ENCODE measurements at regions not wholly inside any gene's neighbourhood (a gene's known extent, or its start where the extent isn't known, plus 50 kb on each side); places are given as distances from the start of the nearest gene placed in this dataset.

GRCh38 chr1:208465786-208466590, 221.8 kb upstream of the PLXNA2 start:
- Histone ChIP-seq H3K4me1 (ENCODE audit: insufficient read depth) (no peaks in the 10 kb centered on the region), H3K9ac (no peak overlapping the region), H3K4me2 (ENCODE audit: unreplicated experiment) (no peak overlapping the region), H4K20me1 (ENCODE audit: insufficient read depth) (no peaks in the 10 kb centered on the region), H3K27me3 (replicated peaks; ENCODE audit: insufficient read depth) (peaks cover 4% of the 10 kb centered on the region), H2AFZ (no peak overlapping the region), H3K9me3 (ENCODE audit: low read depth) (no peaks in the 10 kb centered on the region), H3K4me3 (no peak overlapping the region), H3K9me2 (ENCODE audit: insufficient read depth) (no peaks in the 10 kb centered on the region), H3K79me2 (ENCODE audit: insufficient read depth) (no peaks in the 10 kb centered on the region), H3F3A (ENCODE audit: insufficient read depth) (no peaks in the 10 kb centered on the region), H3K36me3 (ENCODE audit: low read depth) (no peaks in the 10 kb centered on the region), H3K27ac (no peak overlapping the region)
- TF ChIP-seq EZH2phosphoT487 (IDR thresholded peaks at IDR 0.05; ENCODE audit: insufficient read depth, low read depth) (no peak), EZH2 (IDR thresholded peaks at IDR 0.05; ENCODE audit: insufficient read depth, poor library complexity, severe bottlenecking) (no peak)
- in situ Hi-C loops (cut with MboI), result no loop called here
- no peak for DNase-seq
- WGBS, 2 experiments (ENCODE audit: low coverage in 1 of 2, low lambda C conversion rate in 2 of 2, missing lambda C conversion rate in 2 of 2), result 55 to 63% methylated on average over 4 of the region's 4 CpGs

GRCh38 chr1:208467151-208467780, 223.1 kb upstream of the PLXNA2 start:
- H3K4me3 ChIP-seq, result no peak overlapping the region
- H3K9ac ChIP-seq, result no peak overlapping the region
- WGBS, 2 experiments (ENCODE audit: low coverage in 1 of 2, low lambda C conversion rate in 2 of 2, missing lambda C conversion rate in 2 of 2), result 43% methylated on average over 7 of the region's 7 CpGs
- no peaks in the 10 kb centered on the region for H3K9me3 ChIP-seq (ENCODE audit: low read depth)
- in situ Hi-C loops (cut with MboI), result no loop called here
- H3K9me2 ChIP-seq (ENCODE audit: insufficient read depth), result no peaks in the 10 kb centered on the region
- no peak for DNase-seq
- no peak overlapping the region for H3K4me2 ChIP-seq (ENCODE audit: unreplicated experiment)
- H2AFZ ChIP-seq, result no peak overlapping the region
- H3K27ac ChIP-seq, result no peak overlapping the region
- TF ChIP-seq EZH2 (IDR thresholded peaks at IDR 0.05; ENCODE audit: insufficient read depth, poor library complexity, severe bottlenecking), result no peak
- no peak for TF ChIP-seq EZH2phosphoT487 (IDR thresholded peaks at IDR 0.05; ENCODE audit: insufficient read depth, low read depth)
- H3K27me3 ChIP-seq (replicated peaks; ENCODE audit: insufficient read depth), result peaks cover 4% of the 10 kb centered on the region
- H4K20me1 ChIP-seq (ENCODE audit: insufficient read depth), result no peaks in the 10 kb centered on the region
- H3K4me1 ChIP-seq (ENCODE audit: insufficient read depth), result no peaks in the 10 kb centered on the region
- no peaks in the 10 kb centered on the region for H3K36me3 ChIP-seq (ENCODE audit: low read depth)
- H3K79me2 ChIP-seq (ENCODE audit: insufficient read depth), result no peaks in the 10 kb centered on the region
- H3F3A ChIP-seq (ENCODE audit: insufficient read depth), result no peaks in the 10 kb centered on the region

- Histone ChIP-seq H3K27ac (no peak overlapping the region), H3K27me3 (replicated peaks; ENCODE audit: insufficient read depth) (no peaks in the 10 kb centered on the region), H3F3A (ENCODE audit: insufficient read depth) (no peaks in the 10 kb centered on the region), H3K9ac (no peak overlapping the region), H4K20me1 (ENCODE audit: insufficient read depth) (no peaks in the 10 kb centered on the region), H3K9me2 (ENCODE audit: insufficient read depth) (no peaks in the 10 kb centered on the region), H3K4me2 (ENCODE audit: unreplicated experiment) (no peak overlapping the region), H2AFZ (no peak overlapping the region), H3K9me3 (ENCODE audit: low read depth) (no peaks in the 10 kb centered on the region), H3K4me3 (no peak overlapping the region), H3K4me1 (ENCODE audit: insufficient read depth) (no peaks in the 10 kb centered on the region), H3K36me3 (ENCODE audit: low read depth) (no peaks in the 10 kb centered on the region), H3K79me2 (ENCODE audit: insufficient read depth) (no peaks in the 10 kb centered on the region)
- peak; percentile 43 for DNase-seq
- in situ Hi-C loops (cut with MboI), result no loop called here
- TF ChIP-seq EZH2 (IDR thresholded peaks at IDR 0.05; ENCODE audit: insufficient read depth, poor library complexity, severe bottlenecking) (no peak), EZH2phosphoT487 (IDR thresholded peaks at IDR 0.05; ENCODE audit: insufficient read depth, low read depth) (no peak)
- 34 to 37% methylated on average over 4 of the region's 4 CpGs for WGBS, 2 experiments (ENCODE audit: low coverage in 1 of 2, low lambda C conversion rate in 2 of 2, missing lambda C conversion rate in 2 of 2)
These were observed 231.3 kb upstream of the PLXNA2 start for GRCh38 chr1:208475449-208475848.

GRCh38 chr1:208475951-208476845, 232.0 kb upstream of the PLXNA2 start:
- no peak overlapping the region for H2AFZ ChIP-seq

More at GRCh38 chr1:208475951-208476845, 232.0 kb upstream of the PLXNA2 start:
- H3K79me2 ChIP-seq (ENCODE audit: insufficient read depth), result no peaks in the 10 kb centered on the region
- H3K9me2 ChIP-seq (ENCODE audit: insufficient read depth), result no peaks in the 10 kb centered on the region
- no peaks in the 10 kb centered on the region for H3F3A ChIP-seq (ENCODE audit: insufficient read depth)
- peak; percentile 17 for DNase-seq
- TF ChIP-seq EZH2 (IDR thresholded peaks at IDR 0.05; ENCODE audit: insufficient read depth, poor library complexity, severe bottlenecking) (no peak), EZH2phosphoT487 (IDR thresholded peaks at IDR 0.05; ENCODE audit: insufficient read depth, low read depth) (no peak)
- no peaks in the 10 kb centered on the region for H3K27me3 ChIP-seq (replicated peaks; ENCODE audit: insufficient read depth)
- no peak overlapping the region for H3K27ac ChIP-seq
- H3K4me2 ChIP-seq (ENCODE audit: unreplicated experiment), result no peak overlapping the region
- 22 to 25% methylated on average over 5 of the region's 5 CpGs for WGBS, 2 experiments (ENCODE audit: low coverage in 1 of 2, low lambda C conversion rate in 2 of 2, missing lambda C conversion rate in 2 of 2)
- H3K9ac ChIP-seq, result no peak overlapping the region
- no peak overlapping the region for H3K4me3 ChIP-seq
- no peaks in the 10 kb centered on the region for H3K4me1 ChIP-seq (ENCODE audit: insufficient read depth)
- no peaks in the 10 kb centered on the region for H3K36me3 ChIP-seq (ENCODE audit: low read depth)
- H4K20me1 ChIP-seq (ENCODE audit: insufficient read depth), result no peaks in the 10 kb centered on the region
- in situ Hi-C loops (cut with MboI), result no loop called here
- H3K9me3 ChIP-seq (ENCODE audit: low read depth), result no peaks in the 10 kb centered on the region
